HG03064 (cell line): ENCODE measurements at regions not wholly inside any gene's neighbourhood (a gene's known extent, or its start where the extent isn't known, plus 50 kb on each side); places are given as distances from the start of the nearest gene placed in this dataset.

Experiments
- ATAC-seq: cut with Tn5 transposase; IDR thresholded peaks from one replicate; pipeline ENCODE4 v1.9.1; 2021; ENCODE audit warnings: low read depth; ENCODE audit not compliant: unreplicated experiment

DNA sequence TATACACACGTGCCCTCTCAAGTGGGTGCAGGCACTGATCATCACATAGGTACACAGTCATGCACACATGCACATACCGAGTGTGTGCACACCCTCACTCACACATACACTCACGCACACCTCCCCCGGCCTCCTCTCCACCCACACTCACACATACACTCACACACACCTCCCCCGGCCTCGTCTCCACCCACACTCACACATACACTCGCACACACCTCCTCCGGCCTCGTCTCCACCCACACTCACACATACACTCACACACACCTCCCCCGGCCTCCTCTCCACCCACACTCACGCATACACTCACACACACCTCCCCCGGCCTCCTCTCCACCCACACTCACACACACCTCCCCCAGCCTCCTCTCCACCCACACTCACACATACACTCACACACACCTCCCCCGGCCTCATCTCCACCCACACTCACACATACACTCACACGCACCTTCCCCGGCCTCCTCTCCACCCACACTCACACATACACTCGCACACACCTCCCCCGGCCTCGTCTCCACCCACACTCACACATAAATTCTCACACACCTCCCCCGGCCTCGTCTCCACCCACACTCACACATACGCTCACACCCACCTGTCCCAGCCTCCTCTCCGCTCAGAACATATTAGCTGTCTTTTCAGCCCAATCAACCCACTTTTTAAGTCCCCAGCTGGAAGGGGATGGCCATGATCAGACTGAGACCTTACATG is 105.2 kb upstream of the VSTM2B start:
- ATAC-seq: no peak

DNA sequence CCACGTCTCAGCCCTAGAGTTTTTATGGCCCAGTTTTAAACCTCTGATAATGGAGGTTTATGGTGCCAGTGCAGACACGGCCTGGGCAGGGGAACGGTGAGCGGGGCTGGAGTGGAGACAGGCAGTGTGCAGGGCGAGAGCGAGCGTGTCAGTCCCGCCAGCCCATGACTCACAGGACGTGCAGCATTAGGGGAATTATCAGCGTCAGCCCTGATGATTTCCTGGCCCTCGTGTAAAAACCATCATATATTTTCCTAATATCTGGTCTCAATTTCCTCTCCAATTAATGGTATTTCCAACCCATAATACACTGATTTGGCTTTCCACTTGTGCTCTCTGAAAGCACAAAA is 104.6 kb upstream of the VSTM2B start:
- no peak for ATAC-seq

DNA sequence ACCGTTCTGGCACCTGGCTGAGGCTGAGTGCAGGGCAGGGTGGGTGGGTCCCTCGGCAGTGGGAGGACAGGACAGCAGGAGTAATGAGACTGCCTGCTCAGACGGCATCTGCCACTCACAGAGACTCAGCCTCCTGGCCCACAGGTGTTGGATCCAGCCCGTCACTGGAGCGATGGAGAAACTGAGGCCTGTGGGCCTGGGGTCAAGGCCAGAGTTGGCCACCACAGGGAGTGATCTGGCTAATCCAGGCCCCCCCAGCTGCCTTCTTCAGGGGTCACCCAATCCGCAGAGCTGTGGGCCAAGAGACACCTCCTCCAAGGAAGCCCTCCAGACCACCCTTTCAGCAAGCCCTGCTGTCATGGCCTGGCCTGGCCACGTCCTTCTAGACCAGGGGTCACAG is 103.7 kb upstream of the VSTM2B start:
- no peak for ATAC-seq

DNA sequence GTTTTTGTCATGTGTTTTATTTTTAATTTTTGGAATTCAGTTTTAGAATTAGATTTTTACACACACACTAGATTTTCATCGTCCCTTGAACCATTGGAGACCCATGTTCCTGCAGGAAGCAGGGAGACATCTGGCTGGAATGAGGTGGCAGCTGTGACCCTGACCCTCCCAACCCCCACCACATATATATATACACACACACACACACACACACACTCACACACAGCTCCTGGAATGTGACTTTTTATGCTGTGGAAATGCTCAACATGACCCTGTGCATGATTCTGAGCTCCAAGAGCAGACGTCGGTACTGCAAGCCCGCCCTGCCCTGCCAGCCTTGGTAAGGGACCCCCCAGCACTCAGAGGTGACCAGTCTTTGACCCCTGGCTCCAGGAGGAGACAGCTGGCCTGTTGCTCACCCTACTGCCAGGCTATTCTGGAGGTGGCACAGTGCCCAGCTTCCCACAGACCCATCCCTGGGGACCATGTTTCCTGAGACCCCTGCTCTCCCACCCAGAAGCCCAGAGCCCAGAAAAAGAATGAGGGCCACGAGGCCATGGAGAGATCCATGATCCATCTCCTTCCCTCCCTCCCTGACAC is 103.2 kb upstream of the VSTM2B start:
- no peak for ATAC-seq

DNA sequence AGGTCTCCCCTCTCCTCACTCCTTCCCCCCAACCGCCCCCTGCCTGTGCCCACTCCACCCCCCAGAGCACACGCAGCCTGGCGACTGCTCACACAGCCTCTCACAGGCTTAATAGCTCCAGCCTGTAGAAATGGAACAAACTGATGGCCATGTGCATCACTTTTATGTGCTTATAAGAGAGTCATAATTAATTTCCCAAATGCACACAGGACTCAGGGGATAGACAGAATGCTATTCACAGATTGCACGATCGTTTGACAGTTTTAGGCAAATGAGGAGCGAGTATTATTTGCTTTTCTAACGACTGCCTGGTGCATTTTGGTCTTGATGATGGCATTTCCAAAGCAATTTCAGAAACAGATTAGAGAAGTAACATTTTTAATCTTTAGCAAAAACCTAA is 97.7 kb upstream of the VSTM2B start:
- no peak for ATAC-seq

DNA sequence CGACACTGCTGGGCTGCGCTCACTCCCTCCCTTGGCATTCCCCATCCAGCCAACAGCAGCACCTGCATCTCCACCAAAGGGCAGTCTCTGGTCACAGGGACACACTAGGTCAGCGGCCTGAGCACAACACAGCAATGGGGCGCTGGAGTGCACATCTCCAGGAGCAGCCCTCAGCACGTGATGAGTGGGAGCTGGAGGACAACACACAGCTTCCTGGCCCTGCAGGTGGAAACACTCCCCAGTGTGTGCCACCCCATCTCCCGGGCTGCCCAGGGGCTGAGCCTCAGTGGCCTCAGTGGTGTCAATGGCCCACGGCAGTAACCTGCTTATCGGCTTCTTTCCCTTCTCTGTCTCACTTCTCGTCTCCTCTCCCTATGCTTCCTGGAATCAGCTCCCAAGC is 96.8 kb upstream of the VSTM2B start:
- ATAC-seq: no peak

DNA sequence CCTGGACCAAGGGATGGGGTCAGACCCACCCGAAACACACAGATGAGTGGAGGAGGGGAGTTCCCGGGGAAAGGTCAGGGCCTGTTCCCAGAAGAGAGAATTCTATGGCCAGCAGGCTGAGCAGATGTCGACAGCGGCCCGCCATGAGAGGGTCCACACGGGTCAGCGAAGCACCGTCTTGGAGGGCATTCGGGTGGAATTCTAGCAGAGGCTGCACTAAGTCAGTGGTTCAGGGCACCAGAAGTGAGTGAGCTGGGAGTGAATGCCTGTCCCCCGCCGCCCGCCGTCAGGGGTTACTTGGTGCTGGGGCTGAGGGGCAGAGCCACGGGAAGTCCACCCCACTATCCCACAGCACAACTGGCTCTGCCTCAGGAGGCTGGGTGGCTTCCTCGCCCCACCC is 96.2 kb upstream of the VSTM2B start:
- ATAC-seq: no peak

DNA sequence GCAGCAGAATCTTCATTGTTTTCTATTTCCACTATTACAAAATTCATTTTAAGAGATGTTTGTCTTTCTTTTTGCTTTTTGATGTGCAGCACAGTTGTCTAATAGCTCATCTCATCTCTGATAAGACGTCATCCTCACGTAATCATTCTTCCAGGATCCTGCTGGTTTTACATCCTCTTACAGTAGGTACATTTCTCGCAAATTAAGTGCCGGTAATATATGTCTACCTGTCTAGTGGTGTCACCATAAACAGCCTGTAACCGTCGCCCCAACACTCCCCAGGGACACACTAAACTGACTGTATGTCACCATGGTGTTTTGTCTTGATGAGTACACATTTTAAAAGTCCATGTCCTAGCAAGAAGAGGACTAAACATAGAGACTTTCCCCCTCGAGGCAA is 94.5 kb upstream of the VSTM2B start:
- no peak for ATAC-seq

DNA sequence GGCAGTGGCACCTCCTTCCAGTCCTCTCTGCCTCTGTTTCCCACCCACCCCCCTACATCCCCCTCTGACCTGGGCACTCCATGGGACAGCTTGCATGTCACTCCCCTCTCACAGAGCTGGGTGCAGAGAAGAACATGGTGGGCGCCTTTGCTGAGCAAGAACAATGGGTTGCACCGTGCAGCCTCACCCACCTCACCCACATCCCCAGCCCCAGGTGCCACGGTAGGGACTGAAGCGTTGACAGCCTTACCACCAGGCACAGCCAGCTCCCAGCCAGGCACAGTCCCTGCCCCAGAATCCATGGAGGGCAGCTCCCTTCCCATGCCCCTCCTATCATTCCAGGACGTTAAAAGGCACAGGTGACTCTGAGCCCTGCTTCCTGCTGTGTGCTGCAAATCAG is 93.1 kb upstream of the VSTM2B start:
- no peak for ATAC-seq

DNA sequence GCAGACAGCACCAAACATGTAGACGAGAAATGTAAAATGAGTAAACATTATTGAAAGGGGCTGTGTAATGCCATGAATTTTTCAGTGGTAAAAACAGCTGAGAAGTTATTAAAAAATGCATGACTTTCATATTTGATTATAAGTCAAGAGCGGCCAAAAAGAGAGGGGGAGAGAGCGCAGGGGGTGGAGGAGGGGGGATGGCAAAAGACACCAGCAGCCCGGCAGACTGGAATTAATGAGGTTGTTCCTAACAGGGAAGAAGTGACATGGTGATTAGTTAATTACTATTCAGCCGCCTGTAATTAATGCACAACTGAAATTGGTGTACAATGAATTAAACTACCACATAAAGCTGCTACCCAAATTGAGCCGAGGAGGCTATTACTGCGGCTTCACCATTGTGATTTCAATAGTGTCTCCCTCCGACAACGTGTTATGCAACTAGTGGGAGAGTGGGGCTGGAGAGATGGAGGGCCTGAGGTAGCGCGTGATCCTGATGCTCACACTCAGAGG is 89.1 kb upstream of the VSTM2B start:
- ATAC-seq: no peak

DNA sequence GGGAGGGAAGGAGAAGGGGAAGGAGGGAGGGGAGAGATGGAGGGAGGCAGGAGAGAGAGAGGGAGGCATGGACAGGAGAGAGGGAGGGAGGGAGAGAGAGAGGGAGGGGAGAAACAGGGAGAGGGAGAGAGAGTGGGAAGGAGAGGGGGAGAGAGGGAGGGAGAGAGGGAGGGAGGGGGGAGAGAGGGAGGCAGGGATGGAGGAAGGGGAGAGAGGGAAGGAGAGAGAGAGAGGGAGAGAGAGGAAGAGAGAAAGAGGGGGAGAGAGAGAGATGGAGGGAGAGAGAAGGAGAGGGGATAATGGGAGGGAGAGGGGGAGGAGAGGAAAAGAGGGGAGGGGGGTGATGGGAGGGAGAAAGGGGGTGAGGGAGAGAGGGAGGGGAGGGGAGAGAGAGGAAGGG is 86.8 kb upstream of the VSTM2B start:
- no peak for ATAC-seq

DNA sequence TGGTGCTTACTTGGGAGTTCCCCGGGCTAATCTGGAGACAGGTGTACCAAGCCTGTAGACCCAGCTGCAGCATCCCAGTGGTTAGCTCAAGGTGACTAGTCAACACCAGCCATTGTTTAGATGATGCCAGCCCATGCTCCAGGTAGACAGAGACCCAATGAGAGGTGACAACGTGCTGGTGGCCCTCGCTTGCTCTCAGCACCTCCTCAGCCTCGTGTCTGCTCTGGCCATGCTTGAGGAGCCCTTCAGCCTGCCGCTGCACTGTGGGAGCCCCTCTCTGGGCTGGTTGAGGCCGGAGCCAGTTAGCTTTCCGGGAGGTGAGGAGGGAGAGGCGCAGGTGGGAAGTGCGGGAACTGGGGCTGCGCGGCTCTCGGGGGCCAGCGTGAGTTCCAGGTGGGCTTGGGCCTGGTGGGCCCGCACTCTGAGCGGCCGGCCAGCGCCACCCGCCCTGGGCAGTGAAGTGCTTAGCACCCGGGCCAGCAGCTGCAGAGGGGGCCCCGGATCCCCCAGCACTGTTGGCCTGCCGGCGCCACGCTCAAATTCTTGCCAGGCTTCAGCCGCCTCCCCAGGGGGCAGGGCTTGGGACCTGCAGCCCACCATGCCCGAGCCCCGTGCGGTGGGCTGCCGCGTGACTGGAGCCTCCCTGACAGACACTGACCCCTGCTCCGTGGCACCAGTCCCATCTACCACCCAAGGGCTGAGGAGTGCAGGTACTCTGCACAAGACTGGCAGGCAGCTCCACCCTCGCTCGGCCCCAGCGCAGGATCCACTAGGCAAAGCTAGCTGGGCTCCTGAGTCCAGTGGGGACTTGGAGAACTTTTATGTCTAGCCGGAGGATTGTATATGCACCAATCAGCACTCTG is 85.9 kb upstream of the VSTM2B start:
- ATAC-seq: no peak

DNA sequence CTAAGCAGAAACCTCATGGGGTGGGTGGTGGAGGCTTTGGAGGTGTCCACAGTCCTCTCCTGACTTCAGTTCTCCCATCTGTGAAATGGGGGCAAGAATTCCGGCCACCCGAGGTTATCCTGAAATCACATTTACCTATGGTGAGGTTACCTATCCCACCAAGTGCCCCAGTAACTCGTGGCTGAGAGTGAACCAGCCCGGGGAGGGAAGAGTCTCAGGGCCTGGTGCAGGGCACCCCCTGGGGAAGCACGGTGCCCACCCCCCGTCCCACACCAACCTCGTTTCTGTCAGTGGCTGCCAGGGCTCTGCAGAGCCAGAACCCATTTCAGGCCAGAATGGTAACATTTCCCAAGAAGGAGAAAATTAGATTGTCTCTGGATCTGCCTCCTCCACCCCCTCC is 83.7 kb upstream of the VSTM2B start:
- ATAC-seq: no peak

DNA sequence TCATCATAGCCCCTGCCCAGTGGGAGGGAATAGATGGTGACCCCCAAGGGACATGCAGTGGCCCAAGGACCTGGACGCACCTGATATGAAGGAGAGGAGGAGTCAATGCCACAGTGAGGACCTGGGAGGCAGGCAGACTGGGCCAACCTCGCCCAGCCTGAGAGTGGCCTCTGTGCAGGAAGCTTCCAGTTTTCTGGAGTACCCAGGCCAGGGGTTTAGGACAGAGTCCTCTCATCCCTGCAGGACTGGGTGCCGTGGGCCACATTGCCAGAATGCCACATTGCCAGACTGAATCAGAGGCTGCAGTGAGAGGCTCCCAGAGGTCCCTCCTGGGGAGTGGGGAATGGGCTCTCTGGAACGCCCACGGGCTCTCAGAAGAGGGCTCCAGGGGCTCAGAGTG is 82.9 kb upstream of the VSTM2B start:
- ATAC-seq: no peak

DNA sequence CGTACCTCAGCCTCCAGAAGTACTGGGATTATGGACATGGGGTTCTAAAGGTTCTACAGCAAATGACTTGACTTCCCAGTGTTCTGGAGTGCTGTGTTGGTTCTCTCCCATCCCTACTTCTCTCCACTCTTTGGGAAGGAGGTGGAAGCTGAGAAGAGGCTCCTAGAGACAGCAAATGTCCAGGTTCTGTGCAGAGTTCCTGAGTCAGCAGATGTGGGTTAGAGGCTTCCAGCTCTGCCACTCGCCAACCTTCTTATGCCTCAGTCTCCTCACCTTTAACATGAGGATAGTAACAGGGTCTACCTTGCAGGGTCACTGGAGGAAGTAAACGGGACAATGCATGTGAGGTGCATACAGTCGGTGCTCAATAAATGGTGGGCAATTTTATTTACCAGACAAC is 80.5 kb upstream of the VSTM2B start:
- no peak for ATAC-seq

DNA sequence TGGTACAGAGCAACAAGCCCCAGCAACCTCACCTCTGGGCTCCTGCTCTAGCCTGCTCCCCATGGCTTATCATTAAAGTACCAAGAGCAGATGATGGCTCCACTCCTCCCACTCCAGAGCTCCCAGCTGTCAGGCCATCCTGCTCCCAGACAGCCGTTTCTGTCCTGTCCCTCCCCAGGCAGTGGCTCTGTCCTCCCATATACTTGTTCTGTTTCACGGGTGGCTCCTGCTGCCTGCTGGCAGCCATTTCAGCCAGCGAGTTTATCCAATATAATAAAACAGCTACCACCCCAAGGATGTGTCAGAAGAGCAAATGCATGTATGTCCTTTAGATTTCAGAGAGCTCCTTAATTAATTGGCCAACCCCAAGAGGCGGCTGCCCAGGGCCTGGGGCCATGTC is 79.4 kb upstream of the VSTM2B start:
- no peak for ATAC-seq

DNA sequence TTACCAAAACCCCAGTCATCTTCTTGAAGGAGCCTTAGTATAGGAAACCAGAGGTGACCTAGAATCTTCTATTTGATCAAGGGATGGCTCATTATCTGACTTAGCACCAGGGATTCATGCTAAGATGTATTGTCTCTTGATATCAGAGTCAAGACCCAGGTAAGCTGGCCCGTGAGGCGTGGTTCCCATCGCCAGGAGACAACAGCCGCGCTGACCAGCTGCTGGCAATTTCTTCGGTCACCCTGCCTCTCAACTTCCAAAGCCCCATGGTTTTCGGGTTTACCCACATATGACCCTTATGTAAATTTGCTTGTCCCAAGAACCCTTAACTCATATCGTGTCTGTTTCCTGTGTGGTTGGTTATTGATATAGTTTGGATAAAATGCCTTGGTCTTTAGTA is 77.7 kb upstream of the VSTM2B start:
- no peak for ATAC-seq

DNA sequence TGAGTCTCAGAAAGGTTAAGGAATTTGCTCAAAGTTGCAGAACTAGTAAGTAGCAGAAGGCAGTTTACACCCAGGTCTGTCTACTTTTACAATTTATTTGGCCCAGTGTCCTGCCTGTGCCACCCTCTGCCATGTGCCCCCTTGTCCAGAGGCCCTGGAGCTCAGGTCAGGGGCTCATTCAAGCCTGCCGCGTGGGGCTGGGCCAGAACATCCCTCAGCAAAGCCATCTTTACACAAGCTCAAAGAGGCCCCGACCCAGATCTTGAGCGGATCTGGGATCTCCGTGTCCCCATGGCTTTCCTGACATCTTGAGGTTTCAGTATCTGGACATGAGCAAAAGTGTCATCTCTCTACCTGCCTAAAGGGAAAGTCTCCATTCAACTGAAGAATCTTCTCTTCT is 76.4 kb upstream of the VSTM2B start:
- no peak for ATAC-seq

DNA sequence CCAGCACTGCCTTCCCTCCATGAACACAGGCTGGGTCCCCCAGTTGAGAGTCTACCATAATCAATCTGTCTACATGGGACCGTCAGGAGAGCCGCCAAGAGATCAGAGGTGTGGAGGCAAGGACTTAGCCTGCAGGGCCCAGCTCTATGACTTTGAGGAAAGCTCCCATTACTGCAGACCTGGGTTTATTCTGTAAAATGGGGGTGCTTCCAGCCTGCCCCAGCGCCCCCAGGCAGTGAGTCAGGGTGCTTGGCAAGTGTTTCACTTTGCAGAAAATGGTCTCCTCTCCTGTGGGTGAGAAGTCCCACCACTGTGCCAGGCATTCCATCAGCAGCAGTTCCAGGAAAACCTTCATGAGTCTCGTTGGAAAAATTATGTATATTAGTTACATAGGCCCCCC is 75.5 kb upstream of the VSTM2B start:
- no peak for ATAC-seq

DNA sequence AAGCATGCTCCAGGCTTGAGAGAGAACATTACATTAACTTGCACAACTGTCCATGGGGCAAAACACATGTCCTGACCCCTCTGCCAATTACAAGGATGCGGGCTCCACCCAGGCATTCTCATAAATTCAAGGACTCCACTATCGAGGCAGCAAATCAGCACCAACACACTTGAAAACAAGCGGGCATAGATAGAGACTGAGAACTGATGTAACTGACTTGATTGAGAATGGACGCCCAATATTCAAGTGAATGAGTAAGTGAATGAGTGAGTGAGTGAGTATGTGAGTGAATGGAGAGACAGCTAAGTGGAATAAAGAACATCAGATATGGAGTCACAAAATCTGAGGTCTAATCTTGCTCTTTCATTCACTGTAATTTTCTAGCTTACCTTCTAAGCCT is 75.0 kb upstream of the VSTM2B start:
- no peak for ATAC-seq

DNA sequence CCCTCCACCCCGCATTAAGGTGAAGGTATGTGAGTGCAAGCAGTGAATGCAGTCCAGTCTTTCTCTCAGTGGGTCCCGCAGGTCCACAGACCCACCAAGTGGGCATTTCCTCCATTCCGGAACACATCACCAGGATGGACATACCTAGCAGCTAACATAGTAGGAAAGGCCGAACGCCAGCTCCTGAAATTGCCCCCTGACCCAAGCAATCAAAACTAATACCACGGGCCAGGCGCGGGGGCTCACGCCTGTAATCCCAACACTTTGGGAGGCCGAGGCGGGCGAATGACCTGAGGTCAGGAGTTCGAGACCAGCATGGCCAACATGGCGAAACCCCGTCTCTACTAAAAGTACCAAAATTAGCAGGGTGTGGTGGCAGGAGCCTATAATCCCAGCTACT is 71.7 kb upstream of the VSTM2B start:
- ATAC-seq: no peak

DNA sequence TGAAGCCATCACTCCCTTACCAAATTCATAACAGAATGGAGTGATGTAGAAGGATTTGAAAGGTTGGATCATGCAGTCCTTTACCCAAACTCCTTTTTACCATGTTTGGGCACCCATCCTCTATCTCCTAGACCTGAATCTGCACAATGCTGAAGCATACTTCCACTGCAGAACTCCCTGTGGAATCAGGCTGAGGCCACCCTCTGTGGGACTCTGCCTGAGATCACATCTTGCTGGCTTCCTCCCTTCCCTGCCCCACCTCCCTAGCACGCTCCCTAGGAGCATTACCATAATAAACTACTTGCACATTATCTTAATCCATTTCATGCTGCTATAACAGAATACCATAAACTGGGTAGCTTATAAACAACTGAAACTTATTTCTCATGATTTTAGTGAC is 68.4 kb upstream of the VSTM2B start:
- ATAC-seq: no peak
